SW480 (cell line): ENCODE measurements at regions not wholly inside any gene's neighbourhood (a gene's known extent, or its start where the extent isn't known, plus 50 kb on each side); places are given as distances from the start of the nearest gene placed in this dataset.

Experiments
- DNase-seq: peaks from one replicate; pipeline ENCODE4 v3.0.0-alpha.2; 2016; ENCODE audit warnings: low spot score

DNA sequence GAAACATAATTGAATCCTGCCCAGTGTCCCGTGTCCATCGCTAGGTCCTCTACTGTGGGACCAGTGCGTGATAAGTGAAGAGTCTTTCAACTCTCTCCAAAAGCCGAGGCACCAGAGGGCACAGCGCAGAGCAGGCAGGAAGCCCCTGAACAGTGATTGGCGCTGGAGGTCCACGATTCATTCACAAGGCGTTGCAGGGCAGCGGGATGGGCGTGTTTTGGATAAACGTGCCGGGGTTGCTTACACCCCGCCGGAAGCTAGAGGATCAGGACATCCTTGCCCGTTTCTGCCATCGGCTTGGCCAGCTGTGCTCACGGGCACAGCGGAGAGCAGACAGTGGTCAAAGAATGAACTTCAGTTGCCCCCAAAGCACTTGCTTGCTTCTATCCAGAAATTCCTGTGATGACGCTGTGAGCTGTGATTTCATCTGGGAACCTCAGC, 86.0 kb upstream of the PFKP start:
- DNase-seq: peak; percentile 28

DNA sequence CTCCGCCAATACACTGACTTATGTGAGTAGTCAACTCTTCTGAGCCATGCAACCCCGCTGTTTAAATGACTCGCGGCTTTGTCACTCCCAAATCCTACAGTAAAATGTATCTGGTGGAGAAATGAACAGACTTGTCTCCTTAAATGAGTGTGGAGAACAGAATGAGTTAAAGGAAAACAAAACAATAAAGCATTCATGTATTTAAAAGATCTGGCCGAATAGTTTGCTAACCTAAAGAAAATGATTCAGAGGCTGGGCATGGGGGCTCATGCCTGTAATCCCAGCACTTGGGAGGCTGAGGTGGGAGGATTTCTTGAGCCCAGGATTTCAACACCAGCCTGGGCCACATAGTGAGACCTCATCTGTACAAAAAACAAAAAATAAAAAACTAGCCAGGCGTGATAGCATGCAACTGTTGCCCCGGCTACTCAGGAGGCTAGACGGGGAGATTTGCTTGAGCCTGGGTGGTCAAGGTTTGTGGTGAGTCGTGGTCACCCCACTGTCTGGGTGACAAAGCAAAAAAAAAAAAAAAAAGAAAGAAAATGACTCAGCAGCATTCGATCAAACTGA, 86.5 kb upstream of the PFKP start:
- no peak for DNase-seq

DNA sequence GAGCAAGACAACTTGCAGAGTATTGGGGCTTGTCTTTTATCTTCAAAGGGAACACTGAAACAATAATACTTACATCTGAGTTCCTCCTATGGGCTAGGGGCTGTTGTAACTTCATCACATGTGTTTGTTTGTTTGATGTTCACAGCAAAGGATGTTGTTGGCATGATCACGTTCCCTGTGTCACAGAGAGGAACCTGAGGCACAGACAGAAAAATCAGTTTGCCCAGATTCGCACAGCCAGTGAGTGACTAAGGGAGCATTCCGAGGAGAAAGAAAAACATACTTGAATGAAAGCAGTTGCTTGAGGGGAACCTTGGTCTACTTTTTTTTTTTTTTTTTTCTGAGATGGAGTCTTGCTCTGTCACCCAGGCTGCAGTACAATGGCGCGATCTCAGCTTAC, 87.2 kb upstream of the PFKP start:
- no peak for DNase-seq

DNA sequence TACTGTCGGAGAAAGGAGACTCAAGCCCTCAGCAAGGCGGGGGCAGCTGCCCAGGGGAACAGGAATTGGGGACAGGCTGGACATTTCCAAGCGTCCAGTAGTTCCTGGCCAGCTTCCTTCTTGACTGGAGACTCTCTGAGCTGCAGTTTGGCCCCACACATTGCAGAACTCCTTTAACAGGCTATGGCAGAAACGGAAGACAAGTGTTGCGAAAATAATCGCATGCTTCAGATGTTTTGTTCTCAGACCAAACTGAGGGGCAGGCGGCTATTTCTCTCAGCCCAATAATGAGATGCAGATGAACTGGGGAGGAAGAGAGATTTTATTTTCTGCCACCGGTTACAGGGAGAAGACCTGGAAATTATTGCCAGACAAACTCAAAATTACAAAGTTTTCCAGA, 88.0 kb upstream of the PFKP start:
- DNase-seq: no peak

DNA sequence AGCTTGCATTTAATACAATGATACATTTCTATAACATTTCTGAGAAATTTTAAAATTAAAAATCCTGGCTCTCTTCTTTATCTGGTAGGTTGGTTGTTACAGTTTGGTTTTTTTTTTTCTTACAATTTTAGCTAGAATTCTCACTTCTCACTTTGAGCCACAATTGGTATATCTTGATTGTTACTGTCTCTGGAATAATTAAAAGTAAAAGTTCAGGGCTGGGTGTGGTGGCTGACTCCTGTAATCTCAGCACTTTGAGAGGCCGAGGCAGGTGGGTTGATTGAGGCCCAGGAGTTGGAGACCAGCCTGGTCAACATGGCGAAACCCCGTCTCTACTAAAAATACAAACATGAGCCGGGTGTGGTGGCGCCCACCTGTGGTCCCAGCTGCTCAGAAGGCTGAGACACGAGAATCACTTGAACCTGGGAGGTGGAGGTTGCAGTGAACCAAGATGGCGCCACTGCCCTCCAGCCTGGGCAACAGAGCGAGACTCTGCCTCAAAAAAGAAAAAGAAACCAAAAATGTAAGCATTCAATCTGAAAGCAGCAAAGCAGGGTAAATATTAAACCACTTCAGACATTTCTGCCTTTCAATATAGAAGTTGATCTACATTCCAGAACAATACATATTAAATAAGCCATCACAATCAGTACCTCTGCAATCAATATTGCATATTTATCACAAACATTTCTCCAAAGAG, 88.6 kb upstream of the PFKP start:
- DNase-seq: no peak

DNA sequence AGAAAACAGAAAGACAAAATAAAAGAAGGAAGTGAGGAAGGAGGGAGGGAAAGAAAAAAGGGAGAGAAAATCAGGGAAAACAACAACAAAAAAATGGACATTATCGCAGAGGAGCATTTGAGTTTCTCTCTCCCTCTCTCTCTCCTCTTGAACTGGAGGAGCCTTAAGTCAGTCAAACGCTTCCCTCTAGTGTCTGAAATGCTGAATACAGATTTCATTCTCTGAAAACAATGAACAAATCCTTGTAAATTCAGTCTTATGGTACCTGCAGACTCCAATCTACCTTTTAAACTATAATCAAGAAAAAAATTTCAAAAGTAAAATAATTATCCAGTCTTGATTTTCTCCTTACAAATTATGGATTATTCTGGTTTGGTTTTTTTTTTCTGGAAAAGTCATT, 89.2 kb upstream of the PFKP start:
- peak; percentile 34 for DNase-seq

DNA sequence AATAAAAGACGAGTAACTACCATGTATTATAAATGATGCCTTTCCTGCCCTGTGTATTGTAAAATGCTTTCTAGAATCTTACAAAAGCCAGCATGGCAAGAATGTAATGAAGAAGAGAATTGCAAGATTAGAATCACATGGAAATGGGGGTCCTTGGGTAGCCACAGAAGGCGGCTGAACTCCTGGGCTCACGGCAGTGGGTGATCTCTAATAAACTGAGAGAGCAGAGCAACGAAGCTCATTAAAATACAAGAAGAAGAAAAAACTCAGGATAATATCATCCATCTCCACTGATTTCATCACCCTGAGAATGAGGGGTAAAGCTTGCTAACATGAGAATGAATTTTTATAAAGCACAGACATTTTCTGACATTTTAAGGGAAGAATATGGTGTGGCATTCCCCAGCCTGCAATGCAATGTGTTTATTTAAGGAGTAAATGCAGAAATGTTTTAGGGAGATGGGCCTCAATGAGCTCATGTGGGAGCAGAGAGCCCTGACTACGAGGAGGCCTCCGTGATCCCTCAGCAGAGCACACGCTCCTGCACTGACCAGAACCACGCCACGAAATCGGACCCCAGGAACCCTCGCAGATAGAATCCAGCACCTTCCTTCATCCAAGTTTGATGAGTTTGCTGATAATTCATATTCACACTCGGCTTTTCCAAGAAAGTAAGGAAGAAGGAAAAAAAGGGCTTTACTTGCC, 92.7 kb upstream of the PFKP start:
- DNase-seq: no peak

DNA sequence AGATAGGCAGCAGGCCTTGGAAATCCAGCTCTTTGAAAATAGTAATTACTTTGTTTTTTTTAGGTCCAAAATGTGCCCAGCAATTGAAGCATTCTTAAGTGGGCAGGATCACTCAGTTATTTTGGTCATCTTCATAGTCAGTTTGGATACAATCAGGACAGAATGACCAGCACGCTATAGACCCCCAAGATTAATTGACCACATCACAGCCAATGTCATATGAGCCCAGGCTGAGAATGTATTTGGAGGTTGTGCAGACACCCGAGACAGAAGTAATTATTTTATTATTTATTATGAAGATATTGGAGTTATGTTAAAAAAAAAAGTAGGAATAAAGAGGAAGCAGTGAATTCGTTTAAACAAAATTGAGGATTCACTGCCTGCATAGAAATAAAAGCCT, 93.3 kb upstream of the PFKP start:
- DNase-seq: no peak

DNA sequence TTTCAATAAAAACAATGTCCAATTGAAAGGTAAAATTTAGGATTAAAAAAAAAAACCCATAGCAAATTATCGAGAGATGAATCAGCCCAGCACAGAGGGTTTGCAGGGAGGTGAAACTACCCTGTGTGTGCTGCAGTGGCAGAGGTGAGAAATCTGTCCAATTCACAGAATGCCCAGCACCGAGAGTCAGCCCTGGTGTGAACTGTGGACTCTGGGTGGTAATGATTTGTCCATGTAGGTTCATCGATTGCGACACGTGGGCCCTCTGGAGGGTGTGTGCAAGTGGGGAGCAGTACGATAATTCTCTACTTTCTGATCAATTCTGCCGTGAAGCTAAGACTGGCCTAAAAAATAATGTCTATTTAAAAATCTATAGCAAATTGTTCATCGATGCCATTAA, 94.5 kb upstream of the PFKP start:
- no peak for DNase-seq

DNA sequence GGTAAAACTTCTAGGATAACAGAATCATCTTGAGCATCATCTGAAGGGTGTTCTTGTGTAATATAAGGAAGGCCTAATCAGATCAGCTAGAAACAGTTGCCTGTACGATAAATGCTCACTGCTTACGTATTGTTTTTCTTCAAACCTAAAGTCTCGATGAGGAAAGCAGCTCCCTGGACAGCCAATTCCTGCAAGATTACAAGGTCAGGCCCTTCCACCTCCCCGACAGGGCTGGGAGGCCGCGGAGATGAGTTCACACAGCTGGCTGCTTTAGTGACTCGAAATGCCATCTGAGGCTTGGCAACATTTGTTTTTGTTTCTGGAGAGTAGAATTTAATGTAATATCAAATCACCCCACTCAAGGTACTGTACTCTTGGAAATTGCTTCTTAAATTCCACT, 95.1 kb upstream of the PFKP start:
- DNase-seq: no peak

DNA sequence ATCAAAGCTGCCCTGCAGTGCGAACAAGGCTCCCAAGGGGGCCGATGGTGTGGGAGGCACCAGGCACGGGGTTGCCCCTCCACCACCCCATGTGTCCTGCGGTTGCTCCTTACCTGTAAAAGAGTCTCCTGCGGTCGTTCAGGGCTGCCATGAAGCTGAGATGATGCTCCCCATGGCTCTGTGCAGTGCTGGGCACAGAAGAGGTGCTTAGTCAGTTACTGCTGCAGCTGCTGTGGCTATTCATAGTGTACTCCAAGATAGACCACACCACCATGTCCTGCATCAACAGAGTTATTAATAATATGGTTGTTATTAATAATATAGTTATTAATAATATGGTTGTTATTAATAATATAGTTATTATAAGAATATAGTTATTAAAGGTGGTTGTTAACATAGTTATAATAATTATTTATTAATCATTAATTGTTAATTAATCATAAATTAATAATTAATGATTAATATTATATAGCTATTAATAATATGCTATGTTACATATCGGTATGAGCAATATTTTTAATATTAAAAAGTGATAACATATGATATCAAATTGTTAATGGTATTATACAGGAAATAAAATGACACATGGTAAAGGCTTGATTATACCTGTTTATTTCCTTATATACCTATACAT, 97.0 kb upstream of the PFKP start:
- no peak for DNase-seq

DNA sequence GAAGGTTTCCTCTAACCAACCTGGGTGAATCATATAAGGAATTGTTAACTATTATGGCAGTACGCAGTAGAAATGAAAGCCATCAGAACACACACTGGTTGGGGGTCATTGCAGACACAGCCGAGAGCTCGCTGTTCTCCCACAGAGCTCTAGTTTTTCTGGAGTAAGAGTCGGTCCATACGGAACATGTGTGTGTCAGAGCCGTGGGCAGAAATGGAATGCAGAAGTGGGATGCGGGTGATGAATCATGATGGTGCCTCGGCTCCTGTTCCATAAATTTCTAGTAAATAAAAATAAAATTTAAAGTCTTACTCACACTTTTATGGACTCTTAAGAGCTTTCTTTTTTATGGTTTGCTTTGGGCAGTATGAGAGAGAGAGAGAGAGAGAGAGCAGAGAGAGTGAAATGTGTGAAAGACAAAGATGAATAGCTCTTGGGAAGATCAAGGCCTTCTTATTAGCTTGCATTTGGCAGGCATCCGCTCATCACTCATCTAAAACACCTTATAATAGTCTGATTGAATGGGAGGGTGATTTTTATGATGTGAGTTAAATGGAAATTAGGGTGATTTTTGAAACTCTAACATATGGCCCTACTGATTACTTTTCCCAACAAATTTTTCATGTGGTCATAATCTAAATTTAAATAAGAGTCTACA, 98.8 kb upstream of the PFKP start:
- DNase-seq: peak; percentile 14

DNA sequence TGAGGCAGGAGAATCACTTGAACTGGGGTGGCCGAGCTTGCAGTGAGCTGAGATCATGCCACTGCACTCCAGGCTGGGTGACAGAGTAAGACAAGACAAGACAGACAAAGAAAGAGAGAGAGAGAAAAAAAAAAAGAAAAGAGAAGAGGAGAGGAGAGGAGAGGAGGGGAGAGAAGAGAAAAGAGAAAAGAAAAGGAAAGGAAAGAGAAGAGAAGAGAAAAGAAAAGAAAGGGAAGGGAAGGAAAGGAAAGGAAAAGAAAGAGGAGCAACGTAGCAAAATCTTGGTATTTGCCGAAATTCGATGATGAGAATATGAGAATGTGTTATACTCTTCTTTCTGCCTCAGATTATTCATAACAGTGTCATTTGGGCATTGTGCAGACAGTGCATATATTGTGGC, 101.2 kb upstream of the PFKP start:
- DNase-seq: no peak

DNA sequence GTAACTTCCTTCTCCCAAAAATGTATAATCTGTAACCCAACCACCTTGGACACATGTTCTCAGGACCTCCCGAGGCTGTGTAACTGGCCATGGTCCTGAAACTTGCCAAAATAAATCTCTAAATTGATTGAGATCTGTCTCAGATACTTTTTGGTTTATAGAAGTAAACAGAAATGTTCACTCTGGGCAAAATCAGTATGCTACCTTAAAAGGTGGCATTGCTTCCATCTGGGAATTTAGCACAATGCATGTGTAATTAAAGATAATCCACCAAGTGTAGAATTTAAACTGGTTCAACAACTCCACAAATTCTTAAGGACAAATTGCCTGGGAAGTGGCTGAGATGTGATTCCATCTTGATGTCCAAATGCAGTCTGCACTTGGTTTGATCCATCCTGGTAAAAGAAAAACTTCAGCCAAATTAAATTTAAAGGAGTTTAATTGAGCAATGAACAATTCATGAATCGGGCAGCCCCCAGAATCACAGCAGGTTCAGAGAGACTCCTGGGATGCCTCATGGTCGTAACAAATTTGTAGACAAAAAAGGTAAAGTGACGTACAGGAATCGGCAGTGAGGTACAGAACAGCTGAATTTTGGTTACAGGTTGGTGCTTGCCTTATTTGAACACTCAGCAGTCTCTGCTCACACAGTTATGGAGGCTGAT, 102.6 kb upstream of the PFKP start:
- no peak for DNase-seq

DNA sequence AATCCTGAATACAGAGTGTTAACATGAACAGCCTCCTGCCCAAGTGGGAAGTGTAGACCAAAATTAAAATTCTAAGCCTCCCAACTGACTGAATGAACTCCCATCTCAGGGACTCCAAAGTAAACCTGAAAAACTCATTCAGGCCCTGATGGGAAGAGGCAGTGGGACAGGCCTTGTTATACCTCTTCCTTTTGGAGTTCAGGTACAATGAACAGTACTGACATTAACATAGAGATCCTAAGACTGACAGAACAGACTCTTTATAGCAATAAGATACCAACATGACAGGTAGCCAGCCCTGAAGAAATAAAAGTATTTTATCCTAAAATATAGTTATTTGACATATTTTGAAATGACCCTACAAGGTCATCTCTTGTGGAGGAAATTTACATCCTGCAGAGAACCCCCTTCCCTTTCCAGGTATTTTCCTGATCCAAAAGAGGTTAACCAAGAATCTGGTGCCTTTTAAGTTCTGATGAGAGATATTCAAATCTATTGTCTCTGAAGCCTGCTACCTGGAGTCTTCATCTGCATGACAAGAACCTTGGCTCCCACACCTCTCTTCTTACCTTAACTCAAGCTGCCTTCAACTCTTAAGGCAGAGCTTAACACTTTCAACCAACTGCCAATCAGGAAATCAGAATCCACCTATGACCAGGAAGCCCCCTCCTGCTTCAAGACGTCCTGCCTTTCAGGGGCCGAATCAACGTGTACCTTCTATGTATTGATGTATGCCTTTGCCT, 103.3 kb upstream of the PFKP start:
- no peak for DNase-seq

DNA sequence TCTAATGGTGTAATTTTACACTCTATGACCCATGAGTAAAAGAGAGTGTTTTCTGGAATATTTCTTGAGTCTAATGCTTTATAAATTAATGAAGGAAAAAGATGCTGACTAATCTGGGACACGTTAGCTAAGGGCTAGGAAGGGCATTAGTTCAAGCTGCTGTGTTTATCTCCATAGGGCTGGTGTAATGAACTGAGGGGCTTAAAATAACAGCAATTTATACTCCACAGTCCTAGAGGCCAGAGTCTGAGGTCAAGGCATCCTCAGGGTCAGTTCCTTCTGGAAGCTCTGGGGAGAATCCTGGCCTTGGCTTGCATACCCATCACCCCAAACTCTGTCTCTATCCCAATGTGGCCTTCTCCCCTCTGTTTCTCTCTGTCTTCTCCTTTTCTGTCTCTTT, 105.2 kb upstream of the PFKP start:
- no peak for DNase-seq

DNA sequence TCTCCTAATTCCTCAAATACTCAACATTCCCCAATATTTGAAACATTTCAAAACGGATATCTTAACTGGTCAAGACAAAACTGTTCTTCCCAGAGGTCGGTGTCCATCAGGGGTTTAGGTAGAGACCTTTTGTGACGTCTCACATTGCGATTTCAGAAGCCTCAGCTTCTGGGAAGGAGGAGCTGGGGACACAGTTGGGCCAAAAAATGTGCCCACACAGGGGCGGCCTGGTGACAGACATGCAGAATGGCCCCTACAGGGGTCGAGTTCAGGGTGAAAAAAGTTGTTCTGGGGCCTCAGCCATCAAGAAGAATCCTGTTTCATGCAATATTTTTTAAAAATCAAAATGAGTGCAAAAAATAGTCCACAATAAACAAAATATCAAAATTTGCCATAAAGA, 108.7 kb upstream of the PFKP start:
- no peak for DNase-seq

DNA sequence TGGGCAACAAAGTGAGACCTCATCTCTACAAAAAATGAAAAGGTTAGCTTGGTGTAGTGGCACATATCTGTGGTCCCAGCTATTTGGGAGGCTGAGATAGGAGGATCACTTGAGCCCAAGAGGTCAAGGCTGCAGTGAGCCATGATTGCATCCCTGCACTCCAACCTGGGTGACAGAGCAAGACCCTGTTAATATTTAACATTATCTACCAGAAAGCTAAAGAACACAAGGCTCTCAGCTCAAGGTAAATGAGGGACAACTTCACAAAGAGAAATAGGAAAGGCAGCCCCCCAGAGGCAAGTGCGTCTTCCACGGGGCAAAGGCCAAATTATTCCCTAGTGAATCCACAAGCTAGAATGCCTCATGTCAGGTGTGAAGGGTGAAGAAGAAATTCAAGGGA, 109.6 kb upstream of the PFKP start:
- no peak for DNase-seq

DNA sequence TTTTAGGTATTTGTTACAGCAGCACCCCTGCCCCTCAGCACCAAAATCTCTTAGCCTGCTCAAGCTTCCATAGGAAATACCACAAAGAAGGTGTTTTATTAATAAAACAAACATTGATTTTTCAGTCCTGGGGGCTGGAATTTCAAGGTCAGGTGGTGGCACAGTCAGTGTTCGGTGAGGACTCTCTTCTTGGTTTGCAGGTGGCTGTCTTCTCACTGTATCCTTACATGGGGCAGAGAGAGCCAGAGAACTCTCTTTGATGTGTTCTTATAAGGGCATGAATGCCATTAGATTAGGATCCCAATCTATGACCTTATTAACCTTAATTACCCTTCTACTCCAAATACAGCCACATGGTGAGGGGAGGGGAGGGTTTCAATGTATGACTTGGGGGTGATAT, 112.3 kb upstream of the PFKP start:
- no peak for DNase-seq

DNA sequence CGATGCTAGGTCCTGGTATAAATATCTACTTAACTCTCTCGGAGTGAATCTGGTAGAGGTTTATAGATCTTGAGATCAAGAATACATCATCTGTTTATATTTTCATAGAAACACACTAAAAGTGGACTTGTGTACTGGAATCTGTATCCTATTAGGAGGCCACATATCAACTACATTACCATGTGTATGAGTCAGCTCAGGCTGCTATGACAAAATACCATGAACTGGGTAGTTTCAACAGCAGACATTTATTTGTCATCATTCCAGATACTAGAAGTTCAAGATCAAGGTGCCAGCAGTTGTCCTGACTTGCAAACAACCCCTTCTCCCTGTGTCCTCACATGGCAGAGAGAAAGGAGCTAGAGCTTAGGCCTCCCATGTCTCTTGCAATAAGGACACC, 113.9 kb upstream of the PFKP start:
- DNase-seq: no peak

DNA sequence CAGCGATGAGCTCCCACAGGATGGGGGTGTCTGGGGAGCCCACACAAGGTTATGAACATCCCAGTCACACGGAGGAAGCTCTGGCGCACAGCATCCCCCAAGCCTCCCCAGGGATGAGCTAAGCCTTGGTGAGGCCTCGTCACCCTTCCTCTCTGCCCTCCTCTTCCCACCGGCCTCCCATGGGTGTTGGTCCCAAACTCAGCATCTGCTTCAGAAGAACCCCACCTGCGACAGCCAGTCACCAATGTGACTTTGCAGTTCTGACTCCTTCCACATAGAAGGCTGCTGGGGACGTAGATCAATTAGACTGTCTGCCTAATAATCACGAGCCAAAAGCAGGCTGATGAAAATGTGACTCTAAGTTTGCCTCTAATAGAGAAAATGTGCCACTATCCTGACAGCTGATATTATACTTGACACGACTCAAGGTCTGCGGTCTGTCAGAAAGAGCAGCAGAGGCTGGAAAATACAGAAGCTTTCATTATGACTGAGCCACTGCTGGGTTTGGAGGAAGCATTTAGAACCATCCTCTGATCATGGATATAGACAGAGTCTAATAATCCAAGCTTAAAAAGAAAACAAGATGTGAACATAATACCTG, 116.0 kb upstream of the PFKP start:
- DNase-seq: no peak
